ENCODE measurements at regions not wholly inside any gene's neighbourhood (a gene's known extent, or its start where the extent isn't known, plus 50 kb on each side); places are given as distances from the start of the nearest gene placed in this dataset.

DNA sequence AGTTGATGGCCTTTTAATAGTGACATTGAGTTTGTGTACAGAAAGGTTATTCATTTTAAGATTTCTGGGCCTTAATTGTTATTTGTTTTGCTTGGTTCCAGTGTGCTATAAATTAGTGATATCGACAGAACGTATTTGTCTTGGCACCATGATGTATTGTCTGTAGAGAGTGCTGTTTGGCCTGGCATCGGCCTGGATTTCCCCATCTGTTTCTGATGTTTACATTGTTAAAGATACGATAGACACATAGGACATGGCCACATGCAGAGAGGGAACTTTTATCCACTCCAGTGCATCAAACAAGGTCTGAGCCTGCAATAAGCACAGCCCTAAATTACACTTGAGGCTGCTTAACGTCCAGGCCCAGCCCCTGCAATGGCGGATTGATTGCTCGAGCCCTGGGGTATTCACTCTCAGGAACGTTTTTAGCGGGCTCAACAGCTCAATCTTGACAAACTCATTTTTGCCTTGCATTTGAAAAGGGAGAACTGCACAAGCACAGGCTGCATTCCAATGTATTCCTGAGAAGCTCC lies 144.7 kb downstream of the SLC4A3 start:
- no peak for DNase-seq

- DNase-seq, result no peak
Measured at GRCh38 chr2:219772697-219773096, 145.3 kb downstream of the SLC4A3 start.

DNA sequence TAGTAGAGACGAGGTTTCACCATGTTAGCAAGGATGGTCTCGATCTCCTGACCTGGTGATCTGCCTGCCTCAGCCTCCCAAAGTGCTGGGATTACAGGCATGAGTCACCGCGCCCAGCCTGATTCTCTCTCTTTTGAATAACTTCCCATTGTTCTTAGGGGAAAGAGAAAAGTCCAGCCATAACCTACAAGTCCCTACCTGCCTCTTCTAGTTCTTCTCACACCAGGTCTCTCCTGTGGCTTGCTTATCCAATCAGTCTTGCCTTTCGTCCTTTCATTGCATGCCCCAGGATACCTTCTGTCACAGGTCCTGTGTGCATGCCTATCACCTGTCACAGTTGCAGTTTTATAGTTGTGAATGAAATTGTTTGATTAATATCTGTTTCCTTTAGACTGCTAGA lies 148.1 kb downstream of the SLC4A3 start:
- DNase-seq, result no peak

DNA sequence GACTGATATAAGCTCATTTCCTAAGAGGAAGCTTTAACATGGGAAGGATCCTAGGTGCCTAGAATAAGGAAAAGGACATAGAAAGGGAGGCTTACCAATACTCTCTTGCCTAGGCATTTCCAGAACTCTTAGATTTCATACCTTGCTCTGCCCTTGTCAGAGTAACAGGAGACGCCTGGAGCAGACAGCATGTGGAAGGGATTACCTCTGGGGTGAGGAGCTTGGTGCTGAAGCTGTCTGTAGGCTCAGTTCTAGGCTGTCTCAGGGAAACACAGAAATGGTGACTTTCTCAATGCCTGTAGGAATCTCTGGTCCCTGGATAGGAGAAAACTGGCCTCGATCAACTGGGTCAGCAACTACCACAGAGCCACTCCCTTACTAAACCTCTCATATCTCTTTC lies 150.0 kb downstream of the SLC4A3 start:
- no peak for DNase-seq

DNA sequence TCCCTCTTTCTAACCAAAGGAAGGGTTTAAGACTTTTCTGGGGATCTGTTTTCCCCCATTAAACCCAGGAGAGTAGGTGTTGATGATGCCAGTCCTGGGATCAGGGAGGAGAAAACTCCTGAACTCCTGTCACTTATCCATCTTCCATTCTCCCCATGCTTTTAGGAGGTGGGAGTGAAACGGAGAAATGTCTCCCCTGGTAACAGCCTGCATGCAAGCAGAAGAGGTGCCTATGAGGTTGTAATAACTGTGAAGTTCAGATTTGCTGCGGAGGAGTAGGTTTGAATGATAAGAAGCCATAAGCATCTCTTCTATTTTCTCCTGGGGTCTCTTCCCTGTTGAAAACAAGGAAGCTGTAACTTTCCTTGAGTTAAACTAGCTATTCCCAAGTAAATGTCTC lies 150.8 kb downstream of the SLC4A3 start:
- DNase-seq, result no peak

DNA sequence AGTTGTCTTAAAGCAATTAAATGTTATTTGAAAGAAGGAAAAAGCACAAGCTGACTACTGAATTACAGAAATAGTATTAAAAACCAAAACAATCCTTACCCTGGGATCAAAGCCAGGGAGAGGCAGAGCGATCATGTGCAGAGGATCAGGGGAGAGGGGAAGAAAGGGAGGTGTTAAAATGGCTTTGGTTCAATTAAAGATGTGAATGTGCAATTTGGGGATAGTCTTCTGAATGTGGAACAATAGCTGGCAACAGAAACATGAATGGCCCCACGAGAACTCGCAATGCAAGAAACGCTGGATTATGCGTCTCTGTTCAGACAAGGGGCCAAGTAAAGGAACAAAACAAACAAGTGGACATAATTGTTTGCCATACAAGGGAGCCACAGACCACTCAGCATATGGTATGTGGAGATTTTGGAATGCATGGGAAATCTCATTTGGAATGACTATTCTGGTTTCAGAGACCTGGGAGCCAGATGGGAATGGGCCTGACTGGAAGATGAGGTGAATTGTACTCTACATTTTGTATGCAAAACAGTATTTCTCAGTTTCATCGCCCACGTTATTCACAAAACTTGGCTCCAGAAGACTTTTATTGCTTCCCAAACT lies 155.4 kb downstream of the SLC4A3 start:
- DNase-seq, result no peak

GRCh38 chr2:219783359-219783975 lies 156.0 kb downstream of the SLC4A3 start:
- no peak for DNase-seq

DNA sequence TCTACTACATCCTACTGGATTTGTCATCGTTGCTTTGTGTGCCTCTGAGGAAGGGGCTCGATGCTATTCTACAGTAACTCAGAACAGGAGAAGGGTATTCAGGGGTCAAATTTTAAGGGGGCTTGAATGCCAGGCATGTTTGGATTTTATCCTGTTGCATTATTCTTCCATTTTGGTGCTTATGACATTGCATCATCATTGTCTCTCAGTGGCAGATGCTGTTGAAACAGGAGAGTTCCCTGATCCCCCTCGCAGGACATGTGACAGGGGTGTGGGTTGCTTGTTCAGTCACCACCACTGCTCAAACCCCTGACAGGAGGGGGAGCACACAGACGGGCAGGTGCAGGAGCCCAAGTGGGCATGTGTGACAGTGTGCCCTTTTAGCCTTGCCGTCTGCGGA lies 156.7 kb downstream of the SLC4A3 start:
- no peak for DNase-seq

- DNase-seq, result no peak
Measured at GRCh38 chr2:219789476-219789875, 162.0 kb downstream of the SLC4A3 start.

DNA sequence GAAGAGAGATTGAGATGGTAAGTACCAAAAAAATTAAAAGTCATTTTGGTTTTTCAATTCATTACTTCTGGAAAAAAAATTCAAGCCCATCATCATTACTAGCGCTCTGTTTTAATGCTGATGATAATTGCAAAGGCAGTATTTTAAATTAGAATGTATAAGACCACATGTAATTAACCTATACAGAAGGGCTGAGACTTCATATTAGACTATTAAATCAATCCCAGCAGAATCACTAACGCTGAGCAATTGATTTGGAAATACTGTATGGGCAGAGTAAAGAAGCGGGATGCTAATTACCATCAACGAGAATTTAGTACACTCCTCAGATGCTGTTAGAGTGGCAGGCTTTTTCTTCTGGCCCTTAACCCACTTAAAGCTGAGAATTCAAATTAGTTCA lies 165.0 kb downstream of the SLC4A3 start:
- DNase-seq, result no peak

GRCh38 chr2:219798430-219798829 lies 171.0 kb downstream of the SLC4A3 start:
- no peak for DNase-seq

- no peak for DNase-seq
Measured at GRCh38 chr2:219803294-219803693, 175.9 kb downstream of the SLC4A3 start.

- DNase-seq, result no peak
Measured at GRCh38 chr2:219810895-219811294, 183.5 kb downstream of the SLC4A3 start.

DNA sequence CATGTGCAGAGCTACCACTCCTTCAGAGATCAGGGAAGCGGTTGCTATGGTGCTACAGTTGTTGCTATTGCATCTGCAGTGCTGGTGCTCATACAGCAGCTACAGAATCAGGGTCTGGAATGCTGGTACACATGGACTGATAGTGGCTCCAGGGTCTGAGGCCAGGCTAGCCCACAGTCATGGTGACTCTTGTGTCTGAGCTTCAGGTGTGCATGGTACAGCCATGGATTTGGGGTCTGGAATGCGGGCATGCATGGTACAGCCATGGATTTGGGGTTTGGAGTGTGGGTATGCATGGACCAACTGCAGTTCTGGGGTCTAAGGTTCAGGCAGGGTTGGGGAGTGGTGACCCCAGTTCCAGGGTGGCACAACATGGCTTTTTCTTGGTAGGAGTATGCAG lies 185.2 kb downstream of the SLC4A3 start:
- DNase-seq, result no peak

DNA sequence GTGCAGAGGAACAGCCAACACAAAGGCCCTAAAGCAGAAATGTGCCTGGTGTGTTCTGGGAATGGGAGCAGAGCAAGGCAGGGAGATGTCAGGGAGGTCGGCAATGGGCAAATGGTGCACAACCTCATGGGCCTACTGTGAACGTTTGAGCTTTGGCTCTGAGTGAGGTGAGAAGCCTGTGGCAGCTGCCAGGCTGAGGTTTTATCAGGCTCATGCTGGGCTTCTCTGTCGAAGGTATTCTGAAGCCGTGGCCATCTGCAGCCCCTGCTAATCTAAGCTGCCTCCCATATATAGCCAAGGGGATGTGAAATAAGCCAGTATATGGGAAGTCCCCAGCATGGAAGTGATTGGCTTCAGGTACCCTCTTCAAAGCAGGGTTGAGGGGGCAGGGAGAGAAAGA lies 193.3 kb downstream of the SLC4A3 start:
- DNase-seq, result no peak

DNA sequence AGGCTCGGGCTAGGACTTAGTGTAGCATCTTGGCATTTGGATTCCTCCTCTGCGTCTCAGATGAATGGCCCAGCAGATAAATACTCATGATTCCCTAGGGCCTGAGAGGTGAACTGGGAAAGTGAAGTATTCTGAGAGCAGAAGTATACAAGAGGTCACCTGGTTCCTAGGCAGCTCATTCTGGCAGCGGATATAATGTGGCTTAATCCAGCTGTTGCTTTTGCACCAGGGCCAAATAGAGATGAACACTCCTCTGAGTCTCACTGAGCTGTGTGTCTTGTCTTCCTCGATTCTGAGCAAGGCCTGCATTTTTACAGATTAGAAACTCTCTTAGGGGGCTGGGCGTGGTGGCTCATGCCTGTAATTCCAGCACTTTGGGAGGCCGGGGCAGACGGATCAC lies 196.1 kb downstream of the SLC4A3 start:
- DNase-seq, result no peak

DNA sequence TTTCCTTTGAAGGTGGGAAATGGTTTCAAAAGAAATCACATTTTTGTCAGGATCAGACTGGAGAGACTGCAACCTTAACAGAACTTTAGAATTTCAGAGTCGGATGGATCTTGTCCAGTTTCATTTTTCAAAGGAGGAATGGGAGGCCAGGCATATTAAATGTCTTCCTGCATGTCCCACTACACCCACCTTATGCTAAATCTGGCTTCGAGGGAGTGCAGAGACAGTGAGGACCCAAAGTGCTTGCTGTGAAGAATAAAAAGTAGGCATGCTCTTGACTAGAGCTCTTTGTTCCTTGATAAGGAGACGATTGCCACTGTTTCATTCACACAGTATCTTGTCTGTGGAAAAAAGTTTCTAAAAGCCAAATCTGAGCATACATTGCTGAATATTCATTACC lies 197.6 kb downstream of the SLC4A3 start:
- no peak for DNase-seq

- DNase-seq, result no peak
Measured at GRCh38 chr2:219828127-219828526, 200.7 kb downstream of the SLC4A3 start.

- DNase-seq, result no peak
Measured at GRCh38 chr2:219829667-219830352, 202.4 kb downstream of the SLC4A3 start.

GRCh38 chr2:219830353-219830738 lies 202.9 kb downstream of the SLC4A3 start:
- DNase-seq, result no peak

DNA sequence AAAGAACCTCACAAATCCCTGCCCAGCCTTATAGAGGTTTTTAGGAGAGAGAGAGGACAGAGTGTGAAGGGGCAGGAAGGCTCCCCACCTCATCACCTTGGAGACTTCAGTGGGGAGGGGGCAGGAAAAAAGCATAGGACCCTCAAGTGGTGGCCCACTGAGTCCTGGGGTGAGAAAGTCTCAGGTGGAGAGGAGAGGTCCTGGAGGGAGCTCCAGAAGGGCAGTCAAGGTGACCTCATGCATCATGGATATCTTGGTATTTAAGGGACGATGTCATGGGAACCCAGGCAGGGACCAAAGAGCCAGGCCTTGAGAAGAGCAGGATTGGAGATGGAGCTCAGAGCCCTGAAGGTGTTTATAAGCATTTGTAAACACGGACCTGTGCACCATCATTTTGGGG lies 204.5 kb downstream of the SLC4A3 start:
- no peak for DNase-seq

GRCh38 chr2:219832904-219833303 lies 205.5 kb downstream of the SLC4A3 start:
- DNase-seq, result no peak

DNA sequence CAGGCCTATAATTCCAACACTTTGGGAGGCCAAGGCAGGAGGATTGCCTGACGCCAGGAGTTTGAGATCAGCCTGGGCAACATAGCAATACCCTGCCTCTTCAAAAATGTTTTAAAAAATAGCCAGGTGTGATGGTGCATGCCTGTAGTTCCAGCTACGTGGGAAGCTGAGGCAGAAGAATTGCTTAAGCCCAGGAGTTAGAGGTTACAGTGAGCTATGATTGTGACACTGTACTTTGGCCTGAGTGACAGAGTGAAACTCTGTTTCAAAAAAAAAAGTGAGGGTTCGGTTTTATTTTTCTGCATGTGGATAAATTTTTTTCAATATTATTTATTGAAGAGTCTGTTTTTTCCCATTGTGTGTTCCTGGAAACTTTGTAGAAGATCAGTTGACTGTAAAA lies 208.1 kb downstream of the SLC4A3 start:
- no peak for DNase-seq

GRCh38 chr2:219836647-219837177 lies 209.3 kb downstream of the SLC4A3 start:
- no peak for DNase-seq

Measured in activated T-cell treated with anti-CD3 and anti-CD28 coated beads, Interleukin-2, amount 50 U/mL, for 1 hour (primary cell).